MM.1S (cell line): ENCODE measurements at regions not wholly inside any gene's neighbourhood (a gene's known extent, or its start where the extent isn't known, plus 50 kb on each side); places are given as distances from the start of the nearest gene placed in this dataset.

Experiments
- DNase-seq: peaks from one replicate; pipeline ENCODE4 v3.0.0-alpha.2; 2015
- H2AFZ ChIP-seq: fragments of 300-600 bp; sonication (generic); 2 replicates; pipeline ENCODE4 v1.6.0; 2016; ENCODE audit warnings: antibody characterized with exemption, low read length
- H3F3A ChIP-seq: fragments of 300-600 bp; sonication (generic); 2 replicates; pipeline ENCODE4 v1.6.1; 2016; ENCODE audit warnings: mild to moderate bottlenecking, antibody characterized with exemption, low read length, moderate library complexity, mixed read lengths; ENCODE audit not compliant: insufficient read depth
- H3K27ac ChIP-seq: fragments of 300-600 bp; sonication (generic); 2 replicates; pipeline ENCODE4 v1.5.1; 2016; ENCODE audit warnings: mild to moderate bottlenecking, low read length
- H3K27me3 ChIP-seq: fragments of 300-600 bp; sonication (generic); replicated peaks from 2 replicates; pipeline ENCODE4 v1.6.0; 2016; ENCODE audit warnings: low read length; ENCODE audit not compliant: insufficient read depth
- H3K36me3 ChIP-seq: fragments of 300-600 bp; sonication (generic); replicated peaks from 2 replicates; pipeline ENCODE4 v1.6.1; 2016; ENCODE audit warnings: mild to moderate bottlenecking, low read length, mixed read lengths; ENCODE audit not compliant: insufficient read depth
- H3K4me1 ChIP-seq: fragments of 300-600 bp; sonication (generic); 2 replicates; pipeline ENCODE4 v1.6.1; 2016; ENCODE audit warnings: low read length, mixed read lengths
- H3K4me2 ChIP-seq: fragments of 300-600 bp; sonication (generic); 2 replicates; pipeline ENCODE4 v1.6.0; 2016; ENCODE audit warnings: low read depth, low read length
- H3K4me3 ChIP-seq: fragments of 300-600 bp; sonication (generic); 2 replicates; pipeline ENCODE4 v1.5.1; 2016; ENCODE audit warnings: low read length, mixed read lengths
- H3K79me2 ChIP-seq: fragments of 300-600 bp; sonication (generic); 2 replicates; pipeline ENCODE4 v1.6.1; 2016; ENCODE audit warnings: mixed run types, low read length, mixed read lengths
- H3K9ac ChIP-seq: fragments of 300-600 bp; sonication (generic); 2 replicates; pipeline ENCODE4 v1.6.1; 2016; ENCODE audit warnings: low read length, mixed read lengths
- H3K9me2 ChIP-seq: fragments of 300-600 bp; sonication (generic); replicated peaks from 2 replicates; pipeline ENCODE4 v1.6.1; 2016; ENCODE audit warnings: mild to moderate bottlenecking, low read length, mixed read lengths; ENCODE audit not compliant: insufficient read depth
- H3K9me3 ChIP-seq: fragments of 300-600 bp; sonication (generic); replicated peaks from 2 replicates; pipeline ENCODE4 v1.6.1; 2016; ENCODE audit warnings: mild to moderate bottlenecking, low read length, mixed read lengths; ENCODE audit not compliant: insufficient read depth
- H4K20me1 ChIP-seq: fragments of 300-600 bp; sonication (generic); 2 replicates; pipeline ENCODE4 v1.6.1; 2016; ENCODE audit warnings: mild to moderate bottlenecking, low read length, moderate library complexity, mixed read lengths; ENCODE audit not compliant: insufficient read depth
- CTCF ChIP-seq: fragments of 300-600 bp; sonication (generic); IDR thresholded peaks from 2 replicates; pipeline ENCODE4 v1.5.1; 2016; ENCODE audit warnings: antibody characterized with exemption, low read length, mixed read lengths
- EZH2 ChIP-seq: fragments of 300-600 bp; sonication (generic); optimal IDR thresholded peaks from 2 replicates; pipeline ENCODE3; 2017; ENCODE audit warnings: low read depth, mild to moderate bottlenecking, antibody characterized with exemption, low read length, mixed read lengths
- EZH2phosphoT487 ChIP-seq: fragments of 300-600 bp; sonication (generic); IDR thresholded peaks from 2 replicates; pipeline ENCODE4 v1.6.1; 2018; ENCODE audit warnings: antibody characterized with exemption, low read length

- Histone ChIP-seq H3K9me2 (no peaks in the 10 kb centered on the region), H3K9me3 (no peaks in the 10 kb centered on the region), H3K9ac (no peak overlapping the region), H3F3A (no peaks in the 10 kb centered on the region), H3K4me1 (no peaks in the 10 kb centered on the region), H3K27ac (no peak overlapping the region), H3K4me2 (no peak overlapping the region), H3K4me3 (no peak overlapping the region), H4K20me1 (no peaks in the 10 kb centered on the region), H3K79me2 (no peaks in the 10 kb centered on the region), H3K36me3 (no peaks in the 10 kb centered on the region), H2AFZ (no peak overlapping the region), H3K27me3 (no peaks in the 10 kb centered on the region)
- no peak for DNase-seq
- no peak for TF ChIP-seq CTCF
- TF ChIP-seq EZH2, result no peak
- TF ChIP-seq EZH2phosphoT487, result no peak
These were observed 191.3 kb upstream of the CRY1 start for GRCh38 chr12:107284692-107285091.

DNA sequence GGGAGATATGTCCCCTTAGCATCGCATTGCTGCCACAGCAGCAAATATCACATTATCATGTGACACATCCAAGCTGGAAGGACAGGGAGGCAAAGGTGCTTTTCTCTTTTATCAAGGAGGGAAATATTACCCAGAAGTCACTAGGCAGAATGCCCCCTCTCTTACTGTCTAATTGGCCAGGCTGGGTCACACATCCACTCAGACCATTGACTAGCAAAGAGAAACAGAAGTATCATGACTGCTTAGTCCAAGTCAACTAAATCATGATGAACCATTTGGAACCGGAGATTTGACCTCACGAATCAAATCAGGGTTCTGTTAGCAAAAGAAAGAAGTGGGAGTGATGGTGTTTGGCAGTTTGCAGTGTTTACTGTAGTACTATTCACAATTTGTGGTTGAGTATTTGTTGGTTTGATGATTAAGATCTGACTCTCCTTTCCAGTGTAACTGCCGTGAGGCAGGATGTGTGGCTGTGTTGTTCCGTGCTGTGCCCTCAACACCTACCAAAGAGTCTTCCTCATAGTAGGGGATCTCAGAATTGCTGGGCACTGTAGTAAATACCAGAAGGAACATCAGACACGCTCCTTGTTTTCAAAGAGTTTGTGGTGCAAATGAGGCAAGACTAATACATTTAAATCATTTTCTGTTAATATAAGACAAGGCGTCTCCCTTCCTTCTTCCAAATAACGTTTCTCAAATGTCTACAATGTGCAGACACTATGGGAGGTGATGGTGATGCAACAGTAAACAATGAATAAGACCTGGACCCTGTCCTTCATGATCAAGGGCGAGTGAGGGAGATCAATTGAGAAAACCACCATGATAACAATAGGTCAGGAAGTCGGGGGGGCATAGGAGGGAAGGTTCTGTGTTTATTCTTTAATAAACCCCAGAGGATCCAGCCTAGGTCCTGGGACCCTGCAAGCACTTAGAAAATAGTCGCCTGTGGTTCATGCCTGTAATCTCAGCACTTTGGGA lies 194.4 kb upstream of the CRY1 start:
- H3K79me2 ChIP-seq, result no peaks in the 10 kb centered on the region
- H3K4me3 ChIP-seq, result no peak overlapping the region
- DNase-seq, result no peak

GRCh38 chr12:107288414-107289127 lies 195.2 kb upstream of the CRY1 start:
- no peak overlapping the region for H3K4me3 ChIP-seq
- H3K27ac ChIP-seq, result no peak overlapping the region
- no peaks in the 10 kb centered on the region for H3K9me2 ChIP-seq
- H2AFZ ChIP-seq, result no peak overlapping the region
- TF ChIP-seq CTCF (no peak), EZH2phosphoT487 (no peak), EZH2 (no peak)
- H3K36me3 ChIP-seq, result no peaks in the 10 kb centered on the region
- no peaks in the 10 kb centered on the region for H3K27me3 ChIP-seq
- H4K20me1 ChIP-seq, result no peaks in the 10 kb centered on the region
- H3F3A ChIP-seq, result no peaks in the 10 kb centered on the region
- no peaks in the 10 kb centered on the region for H3K9me3 ChIP-seq
- H3K4me1 ChIP-seq, result no peaks in the 10 kb centered on the region
- no peak overlapping the region for H3K9ac ChIP-seq
- H3K79me2 ChIP-seq, result no peaks in the 10 kb centered on the region
- H3K4me2 ChIP-seq, result no peak overlapping the region
- no peak for DNase-seq

More for the DNA sequence above, 194.4 kb upstream of the CRY1 start:
- H3K36me3 ChIP-seq, result no peaks in the 10 kb centered on the region
- no peak overlapping the region for H2AFZ ChIP-seq
- TF ChIP-seq EZH2phosphoT487 (no peak), CTCF (no peak), EZH2 (no peak)
- no peaks in the 10 kb centered on the region for H3F3A ChIP-seq
- H3K27ac ChIP-seq, result no peak overlapping the region
- H3K9me2 ChIP-seq, result no peaks in the 10 kb centered on the region
- no peaks in the 10 kb centered on the region for H3K27me3 ChIP-seq
- H3K4me2 ChIP-seq, result no peak overlapping the region
- no peak overlapping the region for H3K9ac ChIP-seq
- H4K20me1 ChIP-seq, result no peaks in the 10 kb centered on the region
- H3K4me1 ChIP-seq, result no peaks in the 10 kb centered on the region
- H3K9me3 ChIP-seq, result no peaks in the 10 kb centered on the region
